T-helper 1 cell treated with Interleukin-12 subunit alpha and Interleukin-12 subunit beta and Interleukin-4 antibody, amounts not matched to agents 30 μg/mL and 1 μg/mL, for 36 hours (primary cell): ENCODE measurements at regions not wholly inside any gene's neighbourhood (a gene's known extent, or its start where the extent isn't known, plus 50 kb on each side); places are given as distances from the start of the nearest gene placed in this dataset.

Experiments
- H3K27ac Mint-ChIP-seq: one replicate; pipeline ENCODE4 v1.8.0; 2021; ENCODE audit warnings: mild to moderate bottlenecking, mixed read lengths
- H3K27me3 Mint-ChIP-seq: one replicate; pipeline ENCODE4 v1.8.0; 2021; ENCODE audit warnings: low read depth, mixed read lengths
- H3K36me3 Mint-ChIP-seq: one replicate; pipeline ENCODE4 v1.8.0; 2021; ENCODE audit warnings: low read depth, mixed read lengths
- H3K4me1 Mint-ChIP-seq: one replicate; pipeline ENCODE4 v1.8.0; 2021; ENCODE audit warnings: low read depth, mixed read lengths
- H3K4me3 Mint-ChIP-seq: one replicate; pipeline ENCODE4 v1.8.0; 2021; ENCODE audit warnings: mild to moderate bottlenecking, moderate library complexity, mixed read lengths
- H3K9me3 Mint-ChIP-seq: one replicate; pipeline ENCODE4 v1.8.0; 2021; ENCODE audit warnings: mixed read lengths

DNA sequence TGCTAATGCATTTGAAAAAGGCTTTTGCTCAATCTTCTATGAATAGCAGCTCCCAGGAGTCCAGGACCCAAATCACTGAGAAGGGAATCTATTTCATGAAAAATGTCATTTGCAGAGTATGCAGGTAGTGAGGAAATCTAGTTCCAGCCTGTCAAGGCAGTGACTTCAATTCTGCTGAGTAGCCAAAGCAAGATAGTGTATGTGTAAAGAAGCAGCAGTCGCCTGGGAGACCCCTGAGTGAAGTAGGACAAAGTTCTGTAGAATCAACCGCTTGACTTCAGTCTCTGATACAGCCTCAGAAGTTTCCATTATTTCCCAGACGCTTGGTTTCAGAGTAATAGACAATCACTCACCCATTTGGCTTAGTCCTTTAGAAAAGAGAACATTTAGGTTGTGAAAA, 435.6 kb upstream of the LRFN5 start:
- no peak overlapping the region for H3K4me3 Mint-ChIP-seq
- H3K4me1 Mint-ChIP-seq = no peaks in the 10 kb centered on the region
- H3K9me3 Mint-ChIP-seq = peaks cover 15% of the 10 kb centered on the region
- no peaks in the 10 kb centered on the region for H3K36me3 Mint-ChIP-seq
- no peak overlapping the region for H3K27ac Mint-ChIP-seq
- no peaks in the 10 kb centered on the region for H3K27me3 Mint-ChIP-seq

GRCh38 chr14:41167040-41167439, 439.6 kb upstream of the LRFN5 start:
- Mint-ChIP-seq H3K27ac (no peak overlapping the region), H3K36me3 (no peaks in the 10 kb centered on the region), H3K4me3 (no peak overlapping the region), H3K9me3 (peaks cover 10% of the 10 kb centered on the region), H3K4me1 (no peaks in the 10 kb centered on the region), H3K27me3 (no peaks in the 10 kb centered on the region)

GRCh38 chr14:41154143-41154807, 452.4 kb upstream of the LRFN5 start:
- peaks cover 15% of the 10 kb centered on the region for H3K9me3 Mint-ChIP-seq
- no peaks in the 10 kb centered on the region for H3K4me1 Mint-ChIP-seq
- no peak overlapping the region for H3K27ac Mint-ChIP-seq
- H3K36me3 Mint-ChIP-seq = no peaks in the 10 kb centered on the region
- H3K27me3 Mint-ChIP-seq = no peaks in the 10 kb centered on the region
- H3K4me3 Mint-ChIP-seq = no peak overlapping the region

DNA sequence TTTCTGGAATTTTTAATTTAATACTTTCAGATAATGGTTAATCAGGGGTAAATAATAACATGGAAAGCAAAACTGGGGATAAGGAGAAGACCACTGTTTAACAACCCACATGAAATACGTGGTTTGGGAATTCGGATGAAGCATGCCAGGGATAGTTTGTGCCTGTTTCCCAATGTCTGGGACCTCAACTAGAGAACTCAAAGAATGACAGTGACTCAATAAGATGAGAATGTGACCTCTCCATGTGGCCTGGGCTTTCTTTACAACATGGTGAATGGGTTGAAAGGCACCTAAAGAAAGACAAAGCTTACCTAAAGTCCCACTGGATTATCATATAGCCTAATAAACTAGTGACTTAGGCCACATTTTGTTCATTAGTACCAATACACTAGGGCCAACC, 460.3 kb upstream of the LRFN5 start:
- no peak overlapping the region for H3K4me3 Mint-ChIP-seq
- no peaks in the 10 kb centered on the region for H3K27me3 Mint-ChIP-seq

GRCh38 chr14:41144370-41144769, 462.3 kb upstream of the LRFN5 start:
- no peaks in the 10 kb centered on the region for H3K36me3 Mint-ChIP-seq
- H3K4me1 Mint-ChIP-seq = no peaks in the 10 kb centered on the region
- H3K27me3 Mint-ChIP-seq = no peaks in the 10 kb centered on the region
- no peak overlapping the region for H3K27ac Mint-ChIP-seq
- peaks cover 9% of the 10 kb centered on the region for H3K9me3 Mint-ChIP-seq
- no peak overlapping the region for H3K4me3 Mint-ChIP-seq

More for the DNA sequence above, 460.3 kb upstream of the LRFN5 start:
- H3K4me1 Mint-ChIP-seq = no peaks in the 10 kb centered on the region
- H3K27ac Mint-ChIP-seq = no peak overlapping the region
- peaks cover 9% of the 10 kb centered on the region for H3K9me3 Mint-ChIP-seq
- H3K36me3 Mint-ChIP-seq = no peaks in the 10 kb centered on the region

DNA sequence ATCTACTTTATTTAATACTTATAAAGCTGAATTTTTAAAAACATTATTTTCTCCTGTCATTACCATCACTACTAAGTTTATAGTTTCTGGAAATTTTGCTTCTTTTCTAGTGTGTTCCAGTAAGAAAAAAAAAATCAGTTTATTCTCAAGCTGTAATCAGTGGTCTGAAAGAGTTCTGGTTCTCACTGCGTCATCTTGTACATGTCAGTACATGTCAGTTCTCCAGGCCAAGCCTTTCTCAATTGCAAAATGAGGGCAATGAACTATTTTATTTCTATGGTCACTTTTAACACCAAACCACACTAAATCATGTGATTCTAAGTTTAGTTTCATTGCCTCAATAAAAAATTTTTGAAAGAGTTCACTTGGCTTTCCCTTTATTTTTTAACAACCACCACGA, 468.9 kb upstream of the LRFN5 start:
- no peaks in the 10 kb centered on the region for H3K4me1 Mint-ChIP-seq
- H3K9me3 Mint-ChIP-seq = no peaks in the 10 kb centered on the region
- H3K27me3 Mint-ChIP-seq = no peaks in the 10 kb centered on the region
- no peak overlapping the region for H3K27ac Mint-ChIP-seq
- H3K4me3 Mint-ChIP-seq = no peak overlapping the region
- no peaks in the 10 kb centered on the region for H3K36me3 Mint-ChIP-seq

DNA sequence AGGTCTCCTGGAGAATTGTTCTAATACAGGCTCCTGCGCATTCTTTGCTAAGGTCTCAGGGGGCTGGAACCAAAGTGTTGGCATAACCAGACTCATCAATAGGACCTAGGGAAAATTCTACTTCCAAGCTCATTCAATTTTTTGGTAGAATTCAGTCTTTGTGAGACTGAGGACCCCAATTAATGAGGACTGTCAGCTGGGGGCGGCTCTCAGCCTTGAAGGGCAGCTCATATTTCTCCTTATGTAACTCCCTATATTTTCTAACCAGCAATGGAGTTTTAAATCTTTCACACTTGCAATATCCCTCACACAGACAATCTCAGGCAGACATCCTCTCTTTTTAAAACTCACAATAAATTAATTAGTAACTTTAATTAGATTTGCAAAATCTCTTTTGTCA, 476.4 kb upstream of the LRFN5 start:
- H3K27ac Mint-ChIP-seq = no peak overlapping the region
- H3K36me3 Mint-ChIP-seq = no peaks in the 10 kb centered on the region
- no peaks in the 10 kb centered on the region for H3K4me1 Mint-ChIP-seq
- H3K4me3 Mint-ChIP-seq = no peak overlapping the region
- peaks cover 5% of the 10 kb centered on the region for H3K9me3 Mint-ChIP-seq
- H3K27me3 Mint-ChIP-seq = no peaks in the 10 kb centered on the region

- Mint-ChIP-seq H3K4me1 (no peaks in the 10 kb centered on the region), H3K4me3 (no peak overlapping the region), H3K9me3 (peaks cover 3% of the 10 kb centered on the region), H3K27ac (no peak overlapping the region), H3K36me3 (no peaks in the 10 kb centered on the region), H3K27me3 (no peaks in the 10 kb centered on the region)
Measured at GRCh38 chr14:41120402-41120801, 486.3 kb upstream of the LRFN5 start.

DNA sequence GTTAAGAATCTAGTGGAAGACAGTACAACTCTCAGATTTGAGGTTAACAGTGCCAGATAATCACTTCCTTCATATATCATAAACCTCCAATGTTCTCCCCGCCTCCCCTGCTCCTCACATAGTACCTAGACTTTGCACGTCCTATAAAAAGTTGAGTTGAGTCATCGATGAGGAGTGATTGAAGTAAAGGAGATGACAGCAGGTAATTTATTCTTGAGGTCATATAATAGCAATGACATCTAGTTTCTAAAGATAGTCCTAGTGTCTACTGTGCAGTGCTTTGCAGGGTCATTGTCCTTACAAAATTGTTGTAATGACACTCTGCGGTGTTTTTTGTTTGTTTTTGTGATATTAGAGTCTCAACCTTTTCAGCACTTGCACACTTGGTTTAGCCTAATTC, 510.5 kb upstream of the LRFN5 start:
- no peaks in the 10 kb centered on the region for H3K36me3 Mint-ChIP-seq
- H3K4me3 Mint-ChIP-seq = no peak overlapping the region
- no peaks in the 10 kb centered on the region for H3K4me1 Mint-ChIP-seq
- H3K9me3 Mint-ChIP-seq = peaks cover 14% of the 10 kb centered on the region
- no peak overlapping the region for H3K27ac Mint-ChIP-seq
- no peaks in the 10 kb centered on the region for H3K27me3 Mint-ChIP-seq

DNA sequence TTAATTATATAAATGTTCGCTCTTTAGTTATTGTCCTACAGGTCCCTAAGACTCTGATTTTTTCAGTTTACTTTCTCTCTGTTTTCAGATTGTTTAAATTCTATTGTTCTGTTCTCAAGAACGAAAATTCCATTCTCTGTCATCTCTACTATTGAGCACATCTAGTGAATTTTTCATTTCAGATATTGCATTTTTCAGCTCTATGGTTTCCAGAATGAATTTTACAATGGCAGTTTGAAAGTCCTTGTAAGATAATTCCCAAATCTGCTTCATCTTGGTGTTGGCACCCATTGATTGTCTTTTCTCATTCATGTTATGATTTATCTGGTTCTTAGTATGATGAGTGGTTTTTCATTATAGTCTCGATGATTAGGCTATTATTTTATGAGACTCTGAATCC, 519.6 kb upstream of the LRFN5 start:
- Mint-ChIP-seq H3K36me3 (no peaks in the 10 kb centered on the region), H3K9me3 (peaks cover 27% of the 10 kb centered on the region), H3K4me3 (no peak overlapping the region), H3K4me1 (no peaks in the 10 kb centered on the region), H3K27ac (no peak overlapping the region), H3K27me3 (no peaks in the 10 kb centered on the region)

DNA sequence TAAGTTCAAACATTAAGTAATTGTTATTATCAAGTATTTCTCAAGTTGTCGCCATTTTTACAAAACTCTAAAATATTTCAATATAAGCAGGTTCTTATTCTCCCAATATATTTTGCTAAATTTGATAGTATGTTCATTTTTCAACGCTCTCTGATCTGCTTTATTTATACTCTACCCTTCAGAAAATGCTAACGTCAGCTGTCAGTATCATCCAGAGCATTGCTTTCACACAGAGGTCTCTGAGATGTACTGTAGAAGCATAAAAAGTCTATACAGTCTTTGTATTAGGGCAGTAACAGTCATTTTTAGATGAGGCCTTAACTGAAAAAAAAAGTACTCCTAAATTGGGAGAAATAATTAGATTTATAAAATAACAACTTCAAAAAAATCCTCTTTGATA, 533.1 kb upstream of the LRFN5 start:
- no peaks in the 10 kb centered on the region for H3K36me3 Mint-ChIP-seq
- H3K4me1 Mint-ChIP-seq = no peaks in the 10 kb centered on the region
- no peaks in the 10 kb centered on the region for H3K27me3 Mint-ChIP-seq
- H3K4me3 Mint-ChIP-seq = no peak overlapping the region
- no peak overlapping the region for H3K27ac Mint-ChIP-seq
- peaks cover 4% of the 10 kb centered on the region for H3K9me3 Mint-ChIP-seq

GRCh38 chr14:41072776-41073175, 533.9 kb upstream of the LRFN5 start:
- Mint-ChIP-seq H3K4me3 (no peak overlapping the region), H3K27me3 (no peaks in the 10 kb centered on the region), H3K4me1 (no peaks in the 10 kb centered on the region), H3K9me3 (peaks cover 6% of the 10 kb centered on the region), H3K27ac (no peak overlapping the region), H3K36me3 (no peaks in the 10 kb centered on the region)

- no peaks in the 10 kb centered on the region for H3K27me3 Mint-ChIP-seq
- no peaks in the 10 kb centered on the region for H3K36me3 Mint-ChIP-seq
- no peak overlapping the region for H3K27ac Mint-ChIP-seq
- H3K4me3 Mint-ChIP-seq = no peak overlapping the region
- no peaks in the 10 kb centered on the region for H3K4me1 Mint-ChIP-seq
- H3K9me3 Mint-ChIP-seq = peaks cover 6% of the 10 kb centered on the region
Measured at GRCh38 chr14:41071351-41071750, 535.3 kb upstream of the LRFN5 start.

- no peak overlapping the region for H3K27ac Mint-ChIP-seq
- H3K27me3 Mint-ChIP-seq = no peaks in the 10 kb centered on the region
- peaks cover under 1% of the 10 kb centered on the region for H3K9me3 Mint-ChIP-seq
- no peaks in the 10 kb centered on the region for H3K36me3 Mint-ChIP-seq
- no peaks in the 10 kb centered on the region for H3K4me1 Mint-ChIP-seq
- no peak overlapping the region for H3K4me3 Mint-ChIP-seq
Measured at GRCh38 chr14:41062826-41063225, 543.9 kb upstream of the LRFN5 start.

DNA sequence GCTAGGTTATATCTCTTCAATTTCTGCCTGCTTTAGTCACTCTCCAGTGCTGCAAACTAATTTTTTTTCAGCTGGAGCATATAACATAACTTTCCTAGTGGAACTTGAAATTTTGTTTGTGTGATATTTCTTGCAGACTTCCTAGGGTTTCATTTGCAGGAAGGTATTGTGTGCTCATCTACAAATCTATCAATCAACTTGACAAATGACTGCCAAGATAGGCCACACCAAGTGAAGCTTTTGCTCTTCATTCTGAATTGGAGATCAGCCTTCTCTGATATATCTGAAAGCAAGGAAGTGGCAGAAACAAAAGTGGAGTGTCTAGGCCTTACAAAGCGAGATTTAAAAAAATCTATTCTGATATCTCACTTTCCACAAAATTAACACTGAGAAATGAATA, 551.1 kb upstream of the LRFN5 start:
- no peaks in the 10 kb centered on the region for H3K4me1 Mint-ChIP-seq
- H3K36me3 Mint-ChIP-seq = no peaks in the 10 kb centered on the region
- H3K27ac Mint-ChIP-seq = no peak overlapping the region
- H3K9me3 Mint-ChIP-seq = peaks cover 3% of the 10 kb centered on the region
- H3K27me3 Mint-ChIP-seq = no peaks in the 10 kb centered on the region
- no peak overlapping the region for H3K4me3 Mint-ChIP-seq

DNA sequence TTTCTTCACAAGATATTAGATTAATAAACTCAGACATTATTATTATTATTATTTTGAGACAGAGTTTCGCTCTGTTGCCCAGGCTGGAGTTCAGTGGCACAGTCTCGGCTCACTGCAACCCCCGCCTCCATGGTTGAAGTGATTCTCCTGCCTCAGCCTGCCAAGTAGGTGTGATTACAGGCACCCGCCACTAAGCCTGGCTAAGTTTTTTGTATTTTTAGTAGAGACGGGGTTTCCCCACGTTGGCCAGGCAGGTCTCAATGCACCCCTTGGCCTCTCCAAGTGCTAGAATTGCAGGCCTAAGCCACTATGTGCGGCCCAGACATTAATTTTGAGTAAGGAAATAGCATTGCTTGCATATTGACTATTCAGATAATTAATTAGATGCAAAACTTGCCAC, 554.9 kb upstream of the LRFN5 start:
- Mint-ChIP-seq H3K36me3 (no peaks in the 10 kb centered on the region), H3K4me3 (no peak overlapping the region), H3K9me3 (peaks cover 7% of the 10 kb centered on the region), H3K27ac (no peak overlapping the region), H3K4me1 (no peaks in the 10 kb centered on the region), H3K27me3 (no peaks in the 10 kb centered on the region)
